GM23338 (cell line): ENCODE measurements at regions not wholly inside any gene's neighbourhood (a gene's known extent, or its start where the extent isn't known, plus 50 kb on each side); places are given as distances from the start of the nearest gene placed in this dataset.

Source experiments
- ATAC-seq: fragments of 200-7000 bp; cut with Tn5 transposase; 3 replicates; pipeline ENCODE4 v1.9.1; 2020
- DNase-seq: peaks from one replicate; pipeline ENCODE4 v3.0.0-alpha.2; 2015; ENCODE audit warnings: low spot score
- H2AFZ ChIP-seq: fragments of 200-600 bp; sonication (generic); 2 replicates; pipeline ENCODE4 v1.8.0; 2016; ENCODE audit warnings: antibody characterized with exemption, mild to moderate bottlenecking, moderate library complexity
- H3F3A ChIP-seq: fragments of 200-600 bp; sonication (generic); replicated peaks from 2 replicates; pipeline ENCODE4 v1.8.0; 2017; ENCODE audit warnings: antibody characterized with exemption, mixed run types, low read depth
- H3K27ac ChIP-seq: fragments of 200-600 bp; sonication (generic); 2 replicates; pipeline ENCODE4 v1.6.1; 2016; ENCODE audit warnings: low read depth
- H3K27me3 ChIP-seq: fragments of 200-600 bp; sonication (generic); 2 replicates; pipeline ENCODE4 v1.8.0; 2016; ENCODE audit warnings: mild to moderate bottlenecking, mixed run types, moderate library complexity; ENCODE audit not compliant: insufficient read depth
- H3K36me3 ChIP-seq: fragments of 200-600 bp; sonication (generic); 2 replicates; pipeline ENCODE4 v1.8.0; 2016; ENCODE audit warnings: mild to moderate bottlenecking; ENCODE audit not compliant: insufficient read depth
- H3K4me1 ChIP-seq: fragments of 200-600 bp; sonication (generic); 2 replicates; pipeline ENCODE4 v1.8.0; 2016; ENCODE audit warnings: mild to moderate bottlenecking, moderate library complexity; ENCODE audit not compliant: insufficient read depth
- H3K4me2 ChIP-seq: fragments of 200-600 bp; sonication (generic); 2 replicates; pipeline ENCODE4 v1.7.1; 2017; ENCODE audit warnings: mixed run types
- H3K4me3 ChIP-seq: fragments of 200-600 bp; sonication (generic); 2 replicates; pipeline ENCODE4 v1.6.1; 2016; ENCODE audit warnings: mixed run types
- H3K79me2 ChIP-seq: fragments of 200-600 bp; sonication (generic); replicated peaks from 2 replicates; pipeline ENCODE4 v1.8.0; 2017; ENCODE audit warnings: mild to moderate bottlenecking; ENCODE audit not compliant: insufficient read depth
- H3K9me2 ChIP-seq: fragments of 200-600 bp; sonication (generic); 2 replicates; pipeline ENCODE4 v1.8.0; 2017; ENCODE audit not compliant: insufficient read depth
- H4K20me1 ChIP-seq: fragments of 200-600 bp; sonication (generic); replicated peaks from 2 replicates; pipeline ENCODE4 v1.8.0; 2017; ENCODE audit warnings: mild to moderate bottlenecking; ENCODE audit not compliant: insufficient read depth
- H3K27ac Mint-ChIP-seq: 2 replicates; pipeline ENCODE4 v1.8.0; 2020; ENCODE audit warnings: inconsistent platforms, mild to moderate bottlenecking, moderate library complexity, mixed read lengths
- H3K27me3 Mint-ChIP-seq: 3 replicates; pipeline ENCODE4 v1.8.0; 2022; ENCODE audit warnings: low read depth, mild to moderate bottlenecking, moderate library complexity, mixed read lengths, inconsistent platforms; ENCODE audit not compliant: insufficient read depth, poor library complexity
- H3K36me3 Mint-ChIP-seq: 3 replicates; pipeline ENCODE4 v1.8.0; 2021; ENCODE audit warnings: low read depth, mild to moderate bottlenecking, inconsistent platforms, moderate library complexity, mixed read lengths
- H3K4me1 Mint-ChIP-seq: 3 replicates; pipeline ENCODE4 v1.8.0; 2020; ENCODE audit warnings: mild to moderate bottlenecking, inconsistent platforms, mixed read lengths
- H3K4me3 Mint-ChIP-seq: 3 replicates; pipeline ENCODE4 v1.8.0; 2021; ENCODE audit warnings: moderate library complexity, mild to moderate bottlenecking, inconsistent platforms, mixed read lengths
- H3K9me3 Mint-ChIP-seq: 3 replicates; pipeline ENCODE4 v1.8.0; 2020; ENCODE audit warnings: moderate library complexity, mild to moderate bottlenecking, inconsistent platforms, mixed read lengths
- CREB1 ChIP-seq: fragments of 250-450 bp; sonication (Bioruptor Pico); IDR thresholded peaks from 2 replicates; pipeline ENCODE4 v1.5.0; 2020; ENCODE audit warnings: low read depth, mild to moderate bottlenecking, moderate library complexity
- EZH2 ChIP-seq: fragments of 200-600 bp; sonication (generic); IDR thresholded peaks from one replicate; pipeline ENCODE4 v1.8.0; 2017; ENCODE audit warnings: antibody characterized with exemption, mild to moderate bottlenecking, low read depth; ENCODE audit not compliant: unreplicated experiment
- EZH2phosphoT487 ChIP-seq: fragments of 200-600 bp; sonication (generic); IDR thresholded peaks from one replicate; pipeline ENCODE4 v1.8.1; 2018; ENCODE audit warnings: antibody characterized with exemption; ENCODE audit not compliant: unreplicated experiment
- NANOG ChIP-seq: IDR thresholded peaks from 2 replicates; pipeline ENCODE4 v1.6.1; 2016; ENCODE audit warnings: antibody characterized with exemption, borderline replicate concordance
- POLR2AphosphoS5 ChIP-seq: IDR thresholded peaks from 2 replicates; pipeline ENCODE4 v1.6.1; 2016; ENCODE audit warnings: antibody characterized with exemption, low read depth
- REST ChIP-seq: IDR thresholded peaks from one replicate; pipeline ENCODE4 v1.6.1; 2018; ENCODE audit warnings: antibody characterized with exemption; ENCODE audit not compliant: unreplicated experiment
- STAT1 ChIP-seq: IDR thresholded peaks from one replicate; pipeline ENCODE4 v1.6.1; 2016; ENCODE audit warnings: antibody characterized with exemption; ENCODE audit not compliant: unreplicated experiment
- ZNF331 ChIP-seq: fragments of 250-450 bp; sonication (Bioruptor Pico); IDR thresholded peaks from 2 replicates; pipeline ENCODE4 v1.5.0; 2020; ENCODE audit warnings: low read depth, mild to moderate bottlenecking, moderate library complexity
- TF ChIP-seq, protein P1 (sequence below), 2 experiments: fragments of 200-600 bp in 1 of 2; sonication (generic) in 1 of 2; conservative IDR thresholded peaks; 2 replicates each; pipeline versions ENCODE4 v1.5.1 to v1.6.1; 2016 to 2017; ENCODE audit warnings: antibody characterized with exemption in 2 of 2, low read depth in 2 of 2, mild to moderate bottlenecking in 2 of 2, moderate library complexity in 1 of 2

- TF ChIP-seq NANOG (no peak), STAT1 (no peak), REST (no peak), CREB1 (CRISPR knock-in tag) (no peak)
- TF ChIP-seq, protein P1, sequence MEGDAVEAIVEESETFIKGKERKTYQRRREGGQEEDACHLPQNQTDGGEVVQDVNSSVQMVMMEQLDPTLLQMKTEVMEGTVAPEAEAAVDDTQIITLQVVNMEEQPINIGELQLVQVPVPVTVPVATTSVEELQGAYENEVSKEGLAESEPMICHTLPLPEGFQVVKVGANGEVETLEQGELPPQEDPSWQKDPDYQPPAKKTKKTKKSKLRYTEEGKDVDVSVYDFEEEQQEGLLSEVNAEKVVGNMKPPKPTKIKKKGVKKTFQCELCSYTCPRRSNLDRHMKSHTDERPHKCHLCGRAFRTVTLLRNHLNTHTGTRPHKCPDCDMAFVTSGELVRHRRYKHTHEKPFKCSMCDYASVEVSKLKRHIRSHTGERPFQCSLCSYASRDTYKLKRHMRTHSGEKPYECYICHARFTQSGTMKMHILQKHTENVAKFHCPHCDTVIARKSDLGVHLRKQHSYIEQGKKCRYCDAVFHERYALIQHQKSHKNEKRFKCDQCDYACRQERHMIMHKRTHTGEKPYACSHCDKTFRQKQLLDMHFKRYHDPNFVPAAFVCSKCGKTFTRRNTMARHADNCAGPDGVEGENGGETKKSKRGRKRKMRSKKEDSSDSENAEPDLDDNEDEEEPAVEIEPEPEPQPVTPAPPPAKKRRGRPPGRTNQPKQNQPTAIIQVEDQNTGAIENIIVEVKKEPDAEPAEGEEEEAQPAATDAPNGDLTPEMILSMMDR (conservative IDR thresholded peaks at IDR 0.05; ENCODE audit: low read depth in 2 of 2) = no peak
Observed at GRCh38 chr6:134466771-134467525, 149.0 kb upstream of the SGK1 start (continued).

GRCh38 chr6:134464690-134465411, 146.9 kb upstream of the SGK1 start:
- Histone ChIP-seq H3K4me3 (no peak overlapping the region), H3K4me2 (no peak overlapping the region), H3K9me2 (no peaks in the 10 kb centered on the region), H3K27me3 (no peaks in the 10 kb centered on the region), H3F3A (no peaks in the 10 kb centered on the region), H4K20me1 (no peaks in the 10 kb centered on the region), H3K79me2 (no peaks in the 10 kb centered on the region), H3K4me1 (no peaks in the 10 kb centered on the region), H3K27ac (no peak overlapping the region), H3K36me3 (no peaks in the 10 kb centered on the region), H2AFZ (no peak overlapping the region)
- H3K9me3 Mint-ChIP-seq = no peaks in the 10 kb centered on the region; the same call in 2 of the 3 replicates
- DNase-seq = peak; percentile 6
- no peak overlapping the region for H3K4me3 Mint-ChIP-seq
- H3K4me1 Mint-ChIP-seq = no peaks in the 10 kb centered on the region
- no peaks in the 10 kb centered on the region; the same call in 2 of the 3 replicates for H3K36me3 Mint-ChIP-seq
- no peak; the same call in 2 of the 3 replicates for ATAC-seq
- no peak overlapping the region; the same call in 1 of the 2 replicates for H3K27ac Mint-ChIP-seq
- H3K27me3 Mint-ChIP-seq = peaks cover 2% of the 10 kb centered on the region
- TF ChIP-seq, protein P1 (conservative IDR thresholded peaks at IDR 0.05; ENCODE audit: low read depth in 2 of 2) = no peak
- TF ChIP-seq POLR2AphosphoS5 (no peak), EZH2phosphoT487 (no peak), NANOG (no peak), CREB1 (CRISPR knock-in tag) (no peak), ZNF331 (CRISPR knock-in tag) (no peak), EZH2 (no peak)
